GM21737 (cell line): ENCODE measurements at regions not wholly inside any gene's neighbourhood (a gene's known extent, or its start where the extent isn't known, plus 50 kb on each side); places are given as distances from the start of the nearest gene placed in this dataset.

Source experiments
- ATAC-seq: cut with Tn5 transposase; IDR thresholded peaks from one replicate; pipeline ENCODE4 v1.9.1; 2021; ENCODE audit warnings: mild to moderate bottlenecking, moderate library complexity; ENCODE audit not compliant: unreplicated experiment

DNA sequence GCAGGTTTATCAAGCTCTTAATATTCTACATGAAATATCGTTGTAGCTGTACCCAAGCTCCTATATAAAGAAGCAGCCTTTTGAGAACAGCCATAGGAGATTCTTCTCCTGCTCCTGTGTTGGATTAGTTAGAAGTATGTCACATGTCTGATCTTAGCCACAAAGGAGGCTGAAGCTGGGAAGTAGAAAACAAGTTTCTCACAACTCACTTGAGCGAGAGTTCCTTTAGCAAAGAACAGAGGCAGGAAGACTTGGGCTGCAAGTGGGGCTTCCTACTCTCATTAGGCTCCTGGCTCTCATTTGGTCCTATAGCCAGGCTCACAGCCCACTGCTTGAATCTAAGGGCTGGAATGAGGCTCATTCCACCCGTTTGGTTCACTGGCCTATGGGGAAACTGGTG is 281.9 kb downstream of the BTG1 start:
- no peak for ATAC-seq

DNA sequence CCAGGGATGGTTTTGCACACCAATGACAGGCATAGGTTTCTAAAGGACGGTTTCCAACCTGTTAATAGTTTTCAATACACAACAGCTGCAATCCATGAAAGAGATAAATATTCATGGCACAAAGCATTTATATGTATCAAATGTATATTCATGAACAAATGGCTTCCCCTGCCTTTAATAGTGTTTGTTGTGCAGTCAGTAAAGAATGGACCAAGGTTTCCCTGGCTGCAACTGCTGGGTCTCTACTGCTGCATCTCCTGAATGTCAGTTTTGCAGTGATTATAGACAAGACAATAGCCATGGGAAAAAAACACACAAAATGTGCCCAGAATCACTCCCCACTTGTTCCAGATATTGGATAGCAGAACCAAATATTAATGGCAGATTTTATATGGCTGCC is 284.1 kb downstream of the BTG1 start:
- ATAC-seq: no peak

GRCh38 chr12:91859347-91859746 is 286.3 kb downstream of the BTG1 start:
- ATAC-seq: no peak

DNA sequence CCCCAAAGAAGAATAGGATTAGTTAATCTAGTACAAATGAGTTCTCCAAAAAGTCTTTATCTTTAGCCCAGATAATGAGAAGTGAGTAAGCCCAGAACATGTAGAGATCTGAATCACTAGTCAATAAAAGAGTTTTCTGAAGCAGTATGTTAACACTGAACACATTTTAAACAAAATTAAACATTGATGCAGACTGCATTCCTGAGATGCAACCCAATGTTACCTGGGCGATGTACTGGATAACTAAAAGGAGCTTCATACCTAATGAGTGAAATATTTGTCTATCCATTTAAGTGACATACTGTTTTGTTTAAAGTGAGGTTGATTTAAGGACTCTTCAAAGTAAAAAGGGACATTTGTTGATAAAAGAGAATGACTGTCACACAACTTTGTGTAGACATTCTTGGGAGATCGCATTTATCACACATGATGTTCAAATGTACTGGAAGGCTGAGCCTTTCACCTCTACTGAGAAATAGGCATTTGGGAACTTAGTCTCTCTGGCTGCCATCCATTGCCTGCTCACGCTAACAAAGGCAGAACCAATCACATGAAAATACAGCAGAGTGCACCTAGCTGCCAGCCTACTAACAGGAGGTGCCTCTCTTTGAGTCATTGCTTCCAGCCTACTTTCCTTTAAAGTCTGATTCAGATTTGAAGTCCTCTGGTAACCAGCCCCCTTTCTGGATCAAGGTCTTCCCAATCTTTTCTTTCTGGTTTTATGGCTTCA is 287.7 kb downstream of the BTG1 start:
- no peak for ATAC-seq

- ATAC-seq: no peak
These were observed 290.9 kb downstream of the BTG1 start for GRCh38 chr12:91854725-91855124.

DNA sequence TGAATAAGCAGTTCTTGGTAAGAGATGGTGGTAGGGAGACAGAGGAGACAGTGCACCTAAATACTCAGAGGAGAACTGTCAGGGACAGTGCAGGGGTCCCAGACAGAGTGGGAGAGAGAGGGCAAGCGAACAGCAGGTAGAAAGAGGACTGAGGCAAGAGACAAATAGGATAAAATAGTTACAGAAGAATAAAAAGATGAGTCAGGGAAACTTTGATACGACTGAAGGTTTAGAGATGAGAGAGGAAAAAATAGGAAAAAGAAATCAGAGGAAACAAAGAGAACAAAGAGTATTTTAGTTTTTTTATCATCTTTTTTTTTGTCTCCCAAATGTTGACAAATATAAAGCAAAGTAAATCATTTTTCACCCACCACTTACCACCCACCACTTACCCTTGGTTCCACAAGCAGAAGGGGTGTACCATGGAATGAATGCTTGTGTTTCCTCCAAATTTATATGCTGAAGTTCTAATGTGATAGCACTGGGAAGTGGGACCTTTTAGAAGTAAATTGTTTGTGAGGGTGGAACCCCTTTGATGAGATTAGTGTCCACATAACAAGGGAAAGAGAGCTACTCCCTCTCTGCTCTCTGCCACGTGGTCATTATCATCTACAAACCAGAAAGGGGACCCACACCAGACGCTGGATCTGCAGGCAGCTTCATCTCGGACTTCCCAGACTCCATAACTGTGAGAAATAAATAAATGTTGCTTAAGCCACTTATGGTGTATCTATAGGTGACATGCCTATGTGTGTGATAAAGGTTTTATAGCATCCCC is 292.1 kb downstream of the BTG1 start:
- no peak for ATAC-seq

- no peak for ATAC-seq
These were observed 293.0 kb downstream of the BTG1 start for GRCh38 chr12:91852634-91853033.

- ATAC-seq: no peak
These were observed 293.7 kb downstream of the BTG1 start for GRCh38 chr12:91851741-91852477.

- ATAC-seq: peak; percentile 93
These were observed 299.1 kb downstream of the BTG1 start for GRCh38 chr12:91846466-91847055.

- ATAC-seq: no peak
These were observed 300.3 kb downstream of the BTG1 start for GRCh38 chr12:91845365-91845764.

GRCh38 chr12:91841822-91842221 is 303.8 kb downstream of the BTG1 start:
- ATAC-seq: no peak

DNA sequence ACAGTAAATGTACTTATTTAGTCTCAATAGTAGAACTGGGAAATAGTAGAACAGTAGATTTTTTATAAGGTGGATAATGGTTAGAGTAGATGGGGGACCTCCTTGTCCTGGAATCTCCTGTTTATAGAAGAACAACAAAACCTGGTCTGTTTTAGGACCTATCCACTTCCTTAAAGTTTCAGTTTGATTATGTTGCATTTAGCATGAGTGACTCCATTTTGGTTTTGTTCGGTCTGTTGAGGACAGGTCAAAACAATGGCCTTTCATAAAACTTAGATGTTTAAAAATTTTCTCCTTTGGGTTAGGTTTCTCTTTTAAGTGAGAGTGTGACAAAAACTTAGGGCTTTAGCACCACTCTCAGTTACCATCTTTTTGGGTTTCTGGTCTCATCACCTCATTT is 308.9 kb downstream of the BTG1 start:
- no peak for ATAC-seq

DNA sequence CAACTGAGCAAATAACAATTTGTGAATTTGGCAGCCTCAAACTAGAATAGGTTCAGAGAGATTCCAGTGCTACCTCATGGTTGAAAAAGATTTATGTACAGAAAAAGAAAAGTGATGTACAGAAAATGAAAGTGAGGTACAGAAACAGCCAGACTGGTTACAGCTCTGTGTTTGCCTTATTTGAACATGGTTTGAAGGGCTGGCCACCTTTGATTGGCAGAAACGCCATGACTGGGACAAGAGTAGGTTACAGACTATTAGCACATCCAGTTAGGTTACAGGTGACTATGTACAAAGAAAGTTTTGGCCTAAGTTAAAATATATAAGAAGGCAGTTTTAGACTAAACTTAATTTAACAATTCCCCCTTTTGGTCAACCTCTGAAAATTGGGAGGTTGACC is 309.4 kb downstream of the BTG1 start:
- no peak for ATAC-seq

GRCh38 chr12:91835693-91836092 is 310.0 kb downstream of the BTG1 start:
- no peak for ATAC-seq

- no peak for ATAC-seq
These were observed 311.8 kb downstream of the BTG1 start for GRCh38 chr12:91833780-91834359.

DNA sequence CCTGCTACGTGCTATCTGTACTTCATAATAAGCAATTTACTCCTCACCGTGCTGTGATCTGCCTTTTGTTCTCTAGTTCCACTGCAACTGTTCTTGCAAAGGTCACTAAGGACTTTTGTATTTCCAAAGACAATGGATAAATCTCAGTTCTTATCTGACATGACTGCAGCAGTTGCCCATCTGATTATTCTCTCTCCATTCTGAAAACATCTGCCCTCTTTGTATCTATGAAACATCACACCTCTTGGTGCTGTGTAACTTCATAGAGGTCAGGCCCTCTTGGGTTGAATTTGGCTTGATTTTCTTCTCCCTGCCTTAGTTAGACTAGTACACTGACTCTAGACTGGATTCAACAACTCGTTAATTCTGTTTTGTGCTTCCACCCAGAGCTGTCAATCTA is 319.6 kb downstream of the BTG1 start:
- ATAC-seq: no peak

DNA sequence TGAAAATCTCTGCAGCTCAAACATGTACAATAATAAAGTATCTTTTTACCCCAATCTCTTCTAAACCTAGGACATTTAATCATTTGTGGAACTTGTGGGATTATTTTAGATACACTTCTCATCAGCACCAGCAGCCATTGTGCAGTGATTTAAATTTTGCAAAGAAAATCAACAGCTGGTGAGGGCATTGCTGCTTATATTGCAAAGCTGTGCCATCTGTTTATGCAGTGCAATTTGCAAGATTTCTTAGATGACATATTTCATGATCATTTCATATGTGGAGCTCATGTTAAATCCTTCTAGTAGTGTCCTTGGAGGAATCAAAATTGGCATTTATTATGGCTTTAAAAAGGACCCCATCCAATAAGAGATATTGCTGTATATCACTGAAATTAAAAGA is 320.7 kb downstream of the BTG1 start:
- ATAC-seq: no peak

DNA sequence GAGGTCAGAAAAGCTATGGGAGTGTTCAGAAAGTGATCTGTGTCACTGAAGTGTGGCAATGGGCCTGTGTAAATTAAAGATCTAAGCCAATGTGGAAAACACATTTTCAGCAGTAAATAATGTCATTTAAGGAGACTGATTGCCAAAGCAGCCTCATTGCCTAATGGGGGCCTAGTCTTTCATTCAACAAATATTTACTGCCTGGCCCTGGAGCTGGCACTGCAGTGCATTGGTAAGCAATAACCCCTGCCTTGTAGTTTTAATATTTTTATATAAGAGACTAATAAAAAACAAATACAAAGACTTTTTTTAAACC is 326.6 kb downstream of the BTG1 start:
- ATAC-seq: no peak

DNA sequence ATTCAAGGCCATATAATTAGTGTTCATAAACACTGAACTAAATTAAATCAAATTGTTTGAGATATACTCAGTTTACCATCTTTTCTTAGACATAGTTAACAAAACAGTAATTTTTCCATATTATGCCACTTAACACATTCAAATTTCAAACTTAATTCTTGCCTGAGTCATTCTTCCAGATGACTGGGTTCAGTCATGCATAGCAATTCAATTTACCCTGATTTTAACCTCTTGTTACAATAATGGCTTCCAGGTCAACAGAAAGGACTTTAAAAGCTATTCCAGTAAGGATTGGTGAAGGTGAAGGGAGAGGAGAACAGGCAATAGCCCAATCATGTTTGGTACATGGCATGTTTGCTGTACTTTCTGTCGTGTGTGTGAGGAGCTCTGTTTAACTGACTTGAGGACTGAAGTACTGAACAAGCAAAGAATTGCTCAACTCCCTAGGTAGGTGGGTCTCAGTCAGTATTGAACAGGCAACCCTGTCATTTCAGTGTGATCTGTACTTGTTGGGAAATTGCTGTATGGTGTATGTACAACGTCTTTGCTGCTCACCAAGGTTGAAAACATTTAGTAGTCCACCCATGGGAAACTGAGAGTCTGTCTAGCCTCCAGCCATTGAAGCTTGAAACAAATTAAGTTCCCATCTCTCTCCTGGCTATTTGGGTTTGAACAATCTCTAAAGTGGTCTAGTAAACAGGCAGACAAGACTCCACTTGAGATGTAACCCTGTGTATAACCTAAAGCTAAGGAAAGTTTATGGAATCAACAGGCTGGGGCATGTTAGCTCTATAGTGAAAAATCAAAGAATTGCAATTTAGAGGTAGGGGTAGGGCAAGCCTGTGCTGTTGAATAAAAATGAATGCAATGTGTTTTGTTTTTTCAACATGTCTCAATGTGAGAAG is 327.2 kb downstream of the BTG1 start:
- ATAC-seq: no peak

- ATAC-seq: no peak
These were observed 328.1 kb downstream of the BTG1 start for GRCh38 chr12:91817517-91817916.
